SH-SY5Y (cell line): ENCODE measurements at regions not wholly inside any gene's neighbourhood (a gene's known extent, or its start where the extent isn't known, plus 50 kb on each side); places are given as distances from the start of the nearest gene placed in this dataset.

Source experiments
- GATA2 ChIP-seq: IDR thresholded peaks from 2 replicates; pipeline ENCODE4 v1.6.1; 2011; ENCODE audit warnings: mild to moderate bottlenecking, low read depth, low read length
- GATA3 ChIP-seq: IDR thresholded peaks from 2 replicates; pipeline ENCODE4 v1.6.1; 2011; ENCODE audit warnings: low read depth, mild to moderate bottlenecking, low read length, moderate library complexity

DNA sequence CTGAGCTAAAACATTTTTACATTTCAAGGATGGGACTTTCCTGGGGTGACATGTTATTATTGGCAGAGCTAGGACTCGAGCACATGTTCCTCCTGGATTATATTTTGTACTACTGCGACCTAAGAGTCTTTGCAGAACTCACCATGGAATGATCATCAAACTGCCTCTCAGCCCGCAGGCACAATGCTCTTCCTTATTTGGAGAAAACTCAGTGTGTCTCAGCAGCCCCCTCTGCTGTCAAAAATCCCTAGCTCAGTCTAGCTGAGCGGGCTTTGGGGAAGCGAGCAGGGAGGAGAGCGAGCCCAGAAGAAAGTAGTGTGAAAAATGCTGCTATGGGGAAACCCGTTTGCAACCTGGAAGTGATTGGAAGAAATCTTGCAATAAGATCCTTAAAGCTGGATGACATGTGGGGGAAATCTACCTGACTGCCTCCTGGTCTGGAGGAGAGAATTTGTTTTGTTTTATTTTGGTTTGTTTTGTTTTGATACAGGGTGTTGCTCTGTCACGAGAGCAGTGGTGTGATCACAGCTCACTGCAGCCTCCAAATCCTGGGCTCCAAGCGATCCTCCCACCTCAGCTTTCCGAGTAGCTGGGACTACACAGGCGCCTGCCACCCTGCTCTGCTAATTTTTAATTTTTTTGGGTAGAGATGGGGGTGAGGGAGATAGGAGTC, 89.9 kb upstream of the CLINT1 start:
- TF ChIP-seq GATA2 (no peak), GATA3 (no peak)
